Loucy (cell line): ENCODE measurements at regions not wholly inside any gene's neighbourhood (a gene's known extent, or its start where the extent isn't known, plus 50 kb on each side); places are given as distances from the start of the nearest gene placed in this dataset.
A peak's percentile ranks its signal among the peaks of the same experiment; 100 is the strongest.

Experiments used
- H2AFZ ChIP-seq: fragments of 200-600 bp; sonication (generic); 2 replicates; pipeline ENCODE4 v1.6.0; 2016; ENCODE audit warnings: antibody characterized with exemption, mild to moderate bottlenecking, low read length, moderate library complexity
- H3F3A ChIP-seq: fragments of 200-600 bp; 2 replicates; pipeline ENCODE4 v1.6.0; 2016; ENCODE audit warnings: antibody characterized with exemption, low read depth, mild to moderate bottlenecking
- H3K27me3 ChIP-seq: fragments of 200-600 bp; sonication (generic); 2 replicates; pipeline ENCODE4 v1.6.1; 2014; ENCODE audit warnings: low read length, mild to moderate bottlenecking; ENCODE audit not compliant: insufficient read depth, poor library complexity, severe bottlenecking
- H3K36me3 ChIP-seq: fragments of 200-600 bp; sonication (generic); 2 replicates; pipeline ENCODE4 v1.6.1; 2016; ENCODE audit warnings: low read length; ENCODE audit not compliant: insufficient read depth
- H3K4me1 ChIP-seq: fragments of 200-600 bp; sonication (generic); 2 replicates; pipeline ENCODE4 v1.5.1; 2014; ENCODE audit warnings: low read length, mild to moderate bottlenecking; ENCODE audit not compliant: insufficient read depth, poor library complexity, severe bottlenecking
- H3K4me2 ChIP-seq: fragments of 200-600 bp; sonication (generic); 2 replicates; pipeline ENCODE4 v1.6.0; 2014; ENCODE audit warnings: antibody characterized with exemption, low read length, low read depth, mild to moderate bottlenecking; ENCODE audit not compliant: poor library complexity, severe bottlenecking
- H3K4me3 ChIP-seq: fragments of 200-600 bp; sonication (generic); 2 replicates; pipeline ENCODE4 v1.5.1; 2014; ENCODE audit warnings: low read length, mild to moderate bottlenecking, mixed read lengths; ENCODE audit not compliant: poor library complexity, severe bottlenecking
- H3K79me2 ChIP-seq: fragments of 200-600 bp; sonication (generic); 2 replicates; pipeline ENCODE4 v1.6.1; 2014; ENCODE audit warnings: low read length; ENCODE audit not compliant: insufficient read depth
- H3K9ac ChIP-seq: fragments of 200-600 bp; sonication (generic); 2 replicates; pipeline ENCODE4 v1.6.0; 2014; ENCODE audit warnings: mild to moderate bottlenecking, low read depth, low read length, moderate library complexity; ENCODE audit not compliant: poor library complexity, severe bottlenecking
- H3K9me2 ChIP-seq: fragments of 200-600 bp; sonication (generic); replicated peaks from 2 replicates; pipeline ENCODE4 v1.6.1; 2016; ENCODE audit warnings: low read depth, low read length, mixed read lengths
- H3K9me3 ChIP-seq: fragments of 200-600 bp; sonication (generic); 2 replicates; pipeline ENCODE4 v1.6.1; 2014; ENCODE audit warnings: mild to moderate bottlenecking, antibody characterized with exemption, low read length, low read depth; ENCODE audit not compliant: insufficient read depth
- H4K20me1 ChIP-seq: fragments of 200-600 bp; sonication (generic); 2 replicates; pipeline ENCODE4 v1.6.0; 2014; ENCODE audit warnings: antibody characterized with exemption, low read length, mild to moderate bottlenecking; ENCODE audit not compliant: insufficient read depth, poor library complexity, severe bottlenecking
- CTCF ChIP-seq: fragments of 200-600 bp; sonication (generic); conservative IDR thresholded peaks from 2 replicates; pipeline ENCODE4 v1.5.1; 2014; ENCODE audit warnings: mild to moderate bottlenecking, antibody characterized with exemption, low read length
- EZH2phosphoT487 ChIP-seq: fragments of 200-600 bp; IDR thresholded peaks from 2 replicates; pipeline ENCODE4 v1.6.1; 2018; ENCODE audit warnings: antibody characterized with exemption, mild to moderate bottlenecking, moderate library complexity, borderline replicate concordance

GRCh38 chr21:38733972-38734546 is 71.7 kb upstream of the ETS2 start:
- peak overlapping the region; percentile 91 for H3K4me2 ChIP-seq
- no peaks in the 10 kb centered on the region for H3K9me2 ChIP-seq
- H3K79me2 ChIP-seq = no peaks in the 10 kb centered on the region
- H3K4me1 ChIP-seq = peaks cover 11% of the 10 kb centered on the region
- H3K9ac ChIP-seq = peak overlapping the region; percentile 18
- TF ChIP-seq CTCF = peak; percentile 99
- no peak for TF ChIP-seq EZH2phosphoT487
- H3K9me3 ChIP-seq = no peaks in the 10 kb centered on the region
- peak overlapping the region; percentile 84 for H2AFZ ChIP-seq
- H3K27me3 ChIP-seq = no peaks in the 10 kb centered on the region
- H4K20me1 ChIP-seq = no peaks in the 10 kb centered on the region
- H3K36me3 ChIP-seq = no peaks in the 10 kb centered on the region
- H3F3A ChIP-seq = no peaks in the 10 kb centered on the region
- H3K4me3 ChIP-seq = peak overlapping the region; percentile 75

- Histone ChIP-seq H3K9me3 (no peaks in the 10 kb centered on the region), H3K4me2 (peak overlapping the region; percentile 91), H3K4me1 (peaks cover 13% of the 10 kb centered on the region), H3K79me2 (no peaks in the 10 kb centered on the region), H3K9ac (peak overlapping the region; percentile 18), H3F3A (no peaks in the 10 kb centered on the region), H3K27me3 (no peaks in the 10 kb centered on the region), H2AFZ (peak overlapping the region; percentile 84), H3K4me3 (peak overlapping the region; percentile 75), H3K9me2 (no peaks in the 10 kb centered on the region), H3K36me3 (no peaks in the 10 kb centered on the region), H4K20me1 (no peaks in the 10 kb centered on the region)
- TF ChIP-seq CTCF (no peak), EZH2phosphoT487 (no peak)
These were observed 70.9 kb upstream of the ETS2 start for GRCh38 chr21:38734646-38735365.

GRCh38 chr21:38735626-38736206 is 70.0 kb upstream of the ETS2 start:
- Histone ChIP-seq H3K79me2 (no peaks in the 10 kb centered on the region), H3K9ac (no peak overlapping the region), H3F3A (no peaks in the 10 kb centered on the region), H3K9me2 (no peaks in the 10 kb centered on the region), H3K4me2 (no peak overlapping the region), H2AFZ (no peak overlapping the region), H3K9me3 (no peaks in the 10 kb centered on the region), H4K20me1 (no peaks in the 10 kb centered on the region), H3K36me3 (no peaks in the 10 kb centered on the region), H3K27me3 (no peaks in the 10 kb centered on the region), H3K4me3 (no peak overlapping the region), H3K4me1 (peaks cover 18% of the 10 kb centered on the region)
- TF ChIP-seq EZH2phosphoT487 (no peak), CTCF (no peak)
